Endothelial cell (in vitro differentiated cells): ENCODE measurements at regions not wholly inside any gene's neighbourhood (a gene's known extent, or its start where the extent isn't known, plus 50 kb on each side); places are given as distances from the start of the nearest gene placed in this dataset.

ENCODE experiments used
- DNase-seq: peaks from one replicate; pipeline ENCODE4 v3.0.0; 2021; ENCODE audit warnings: low spot score
- H3K27ac Mint-ChIP-seq: one replicate; pipeline ENCODE4 v1.8.0; 2021; ENCODE audit warnings: mixed read lengths, inconsistent platforms; ENCODE audit not compliant: unreplicated experiment
- H3K27me3 Mint-ChIP-seq: one replicate; pipeline ENCODE4 v1.8.0; 2021; ENCODE audit warnings: mild to moderate bottlenecking, moderate library complexity, mixed read lengths, inconsistent platforms; ENCODE audit not compliant: unreplicated experiment
- H3K36me3 Mint-ChIP-seq: one replicate; pipeline ENCODE4 v1.8.0; 2021; ENCODE audit warnings: mild to moderate bottlenecking, low read depth, mixed read lengths, inconsistent platforms; ENCODE audit not compliant: unreplicated experiment
- H3K4me1 Mint-ChIP-seq: one replicate; pipeline ENCODE4 v1.8.0; 2021; ENCODE audit warnings: mild to moderate bottlenecking, mixed read lengths, inconsistent platforms; ENCODE audit not compliant: unreplicated experiment
- H3K4me3 Mint-ChIP-seq: one replicate; pipeline ENCODE4 v1.8.0; 2021; ENCODE audit warnings: mild to moderate bottlenecking, mixed read lengths, inconsistent platforms; ENCODE audit not compliant: unreplicated experiment
- H3K9me3 Mint-ChIP-seq: one replicate; pipeline ENCODE4 v1.8.0; 2021; ENCODE audit warnings: mixed read lengths, inconsistent platforms; ENCODE audit not compliant: unreplicated experiment
- TF ChIP-seq, protein P1 (sequence below): fragments of 200-600 bp; sonication (generic); IDR thresholded peaks from one replicate; pipeline ENCODE4 v1.5.0; 2021; ENCODE audit warnings: antibody characterized with exemption; ENCODE audit not compliant: unreplicated experiment

DNA sequence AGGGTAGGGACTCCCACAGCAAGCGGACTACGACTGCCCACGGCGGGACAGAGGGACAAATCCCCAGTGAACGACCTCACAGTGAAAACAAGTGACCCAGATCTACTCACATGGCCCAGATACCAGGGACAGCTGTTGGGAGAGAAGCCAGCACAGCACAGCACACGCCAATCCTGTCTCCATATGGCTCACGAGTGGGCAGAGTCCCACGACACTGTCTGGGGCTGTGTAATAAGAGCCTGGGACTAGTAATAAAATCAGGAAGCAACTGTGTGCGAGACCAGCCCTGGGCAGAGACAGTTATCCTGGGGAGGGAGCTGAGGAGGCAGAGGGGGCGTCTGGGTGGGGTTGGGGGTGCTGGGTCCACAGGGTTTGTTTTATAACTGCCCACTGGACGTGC is 385.0 kb downstream of the CTTN start:
- Mint-ChIP-seq H3K9me3 (no peaks in the 10 kb centered on the region), H3K27me3 (peaks cover under 1% of the 10 kb centered on the region), H3K36me3 (no peaks in the 10 kb centered on the region), H3K4me1 (peaks cover 7% of the 10 kb centered on the region), H3K27ac (no peak overlapping the region), H3K4me3 (no peak overlapping the region)
- no peak for DNase-seq
- TF ChIP-seq, protein P1, sequence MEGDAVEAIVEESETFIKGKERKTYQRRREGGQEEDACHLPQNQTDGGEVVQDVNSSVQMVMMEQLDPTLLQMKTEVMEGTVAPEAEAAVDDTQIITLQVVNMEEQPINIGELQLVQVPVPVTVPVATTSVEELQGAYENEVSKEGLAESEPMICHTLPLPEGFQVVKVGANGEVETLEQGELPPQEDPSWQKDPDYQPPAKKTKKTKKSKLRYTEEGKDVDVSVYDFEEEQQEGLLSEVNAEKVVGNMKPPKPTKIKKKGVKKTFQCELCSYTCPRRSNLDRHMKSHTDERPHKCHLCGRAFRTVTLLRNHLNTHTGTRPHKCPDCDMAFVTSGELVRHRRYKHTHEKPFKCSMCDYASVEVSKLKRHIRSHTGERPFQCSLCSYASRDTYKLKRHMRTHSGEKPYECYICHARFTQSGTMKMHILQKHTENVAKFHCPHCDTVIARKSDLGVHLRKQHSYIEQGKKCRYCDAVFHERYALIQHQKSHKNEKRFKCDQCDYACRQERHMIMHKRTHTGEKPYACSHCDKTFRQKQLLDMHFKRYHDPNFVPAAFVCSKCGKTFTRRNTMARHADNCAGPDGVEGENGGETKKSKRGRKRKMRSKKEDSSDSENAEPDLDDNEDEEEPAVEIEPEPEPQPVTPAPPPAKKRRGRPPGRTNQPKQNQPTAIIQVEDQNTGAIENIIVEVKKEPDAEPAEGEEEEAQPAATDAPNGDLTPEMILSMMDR: no peak

DNA sequence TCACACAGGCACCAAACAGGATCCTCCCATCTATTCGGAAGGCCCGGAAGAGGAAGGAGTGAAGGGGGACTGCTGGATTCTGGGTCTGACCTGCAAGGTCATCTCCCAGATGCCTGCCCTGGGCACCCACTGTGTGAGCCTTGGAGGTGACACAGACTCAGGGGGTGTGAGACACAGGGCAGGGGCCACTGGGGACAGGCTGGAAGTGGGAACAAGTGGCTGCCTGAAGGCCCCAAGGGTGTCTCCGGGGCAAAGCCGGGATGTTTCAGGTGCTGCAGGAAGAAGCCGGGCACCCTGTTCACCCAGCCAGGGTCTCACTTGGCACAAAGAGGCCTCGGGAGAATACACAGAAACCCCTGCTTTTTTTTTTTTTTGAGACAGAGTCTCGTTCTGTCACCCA is 385.5 kb downstream of the CTTN start:
- no peak overlapping the region for H3K4me3 Mint-ChIP-seq
- no peaks in the 10 kb centered on the region for H3K36me3 Mint-ChIP-seq
- H3K27ac Mint-ChIP-seq: no peak overlapping the region
- H3K9me3 Mint-ChIP-seq: no peaks in the 10 kb centered on the region
- peaks cover 2% of the 10 kb centered on the region for H3K4me1 Mint-ChIP-seq
- no peaks in the 10 kb centered on the region for H3K27me3 Mint-ChIP-seq
- no peak for DNase-seq
- TF ChIP-seq, protein P1: no peak

DNA sequence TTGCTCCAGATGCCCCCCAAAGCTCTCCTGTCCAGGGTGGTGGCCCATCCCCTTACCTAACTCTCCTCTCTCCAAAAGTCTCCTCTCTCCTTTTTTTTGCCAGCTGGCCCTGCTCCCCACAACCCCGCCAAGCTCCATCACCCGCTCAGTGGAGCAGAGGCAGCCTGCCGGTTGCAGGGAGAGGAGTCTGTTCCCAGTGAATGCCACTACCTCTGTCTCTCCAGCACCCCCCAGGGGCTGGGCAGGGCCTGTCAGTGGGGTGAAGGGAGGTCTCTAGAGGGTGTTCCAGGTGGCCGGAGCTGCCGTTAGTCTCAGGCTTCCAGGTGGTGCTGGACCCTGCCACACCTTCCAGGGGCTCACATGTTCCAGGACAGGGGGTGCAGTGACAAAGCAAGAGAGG is 387.0 kb downstream of the CTTN start:
- no peak for DNase-seq
- H3K9me3 Mint-ChIP-seq: no peaks in the 10 kb centered on the region
- H3K4me3 Mint-ChIP-seq: no peak overlapping the region
- no peaks in the 10 kb centered on the region for H3K27me3 Mint-ChIP-seq
- no peaks in the 10 kb centered on the region for H3K4me1 Mint-ChIP-seq
- TF ChIP-seq, protein P1: no peak
- H3K27ac Mint-ChIP-seq: no peak overlapping the region
- H3K36me3 Mint-ChIP-seq: no peaks in the 10 kb centered on the region

DNA sequence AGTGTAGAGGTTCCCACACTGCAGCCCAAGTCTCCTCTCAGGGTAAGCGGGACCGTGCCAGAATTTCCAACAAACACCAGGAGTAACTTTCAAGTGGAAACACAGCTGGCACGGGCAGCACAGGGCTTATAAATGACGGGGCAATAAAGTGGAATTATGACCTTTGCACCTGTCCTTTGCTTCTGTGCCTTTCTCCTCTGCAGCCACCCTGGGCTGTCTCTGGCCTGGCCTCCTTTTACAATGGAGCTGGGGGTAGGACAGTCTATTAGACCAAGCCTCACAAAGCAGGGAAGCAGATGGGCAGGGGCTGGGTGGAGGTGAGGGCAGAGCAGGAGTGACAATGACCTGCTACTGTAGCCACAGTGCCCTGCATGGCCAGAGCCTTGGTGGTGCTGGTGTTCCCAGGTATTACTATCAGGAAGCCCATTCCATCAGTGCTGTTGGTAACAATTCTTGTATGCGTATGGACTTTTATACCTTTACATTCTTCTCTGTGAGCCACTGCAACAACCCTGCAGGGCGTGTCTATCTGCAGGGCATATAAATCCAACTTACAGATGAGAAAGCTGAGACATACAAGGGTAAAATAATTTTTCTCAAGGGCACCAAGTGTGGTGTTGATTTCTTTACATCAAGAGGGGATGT is 387.8 kb downstream of the CTTN start:
- Mint-ChIP-seq H3K4me3 (no peak overlapping the region), H3K4me1 (no peaks in the 10 kb centered on the region), H3K36me3 (peaks cover 1% of the 10 kb centered on the region), H3K27me3 (no peaks in the 10 kb centered on the region), H3K27ac (no peak overlapping the region), H3K9me3 (no peaks in the 10 kb centered on the region)
- TF ChIP-seq, protein P1: no peak
- no peak for DNase-seq

DNA sequence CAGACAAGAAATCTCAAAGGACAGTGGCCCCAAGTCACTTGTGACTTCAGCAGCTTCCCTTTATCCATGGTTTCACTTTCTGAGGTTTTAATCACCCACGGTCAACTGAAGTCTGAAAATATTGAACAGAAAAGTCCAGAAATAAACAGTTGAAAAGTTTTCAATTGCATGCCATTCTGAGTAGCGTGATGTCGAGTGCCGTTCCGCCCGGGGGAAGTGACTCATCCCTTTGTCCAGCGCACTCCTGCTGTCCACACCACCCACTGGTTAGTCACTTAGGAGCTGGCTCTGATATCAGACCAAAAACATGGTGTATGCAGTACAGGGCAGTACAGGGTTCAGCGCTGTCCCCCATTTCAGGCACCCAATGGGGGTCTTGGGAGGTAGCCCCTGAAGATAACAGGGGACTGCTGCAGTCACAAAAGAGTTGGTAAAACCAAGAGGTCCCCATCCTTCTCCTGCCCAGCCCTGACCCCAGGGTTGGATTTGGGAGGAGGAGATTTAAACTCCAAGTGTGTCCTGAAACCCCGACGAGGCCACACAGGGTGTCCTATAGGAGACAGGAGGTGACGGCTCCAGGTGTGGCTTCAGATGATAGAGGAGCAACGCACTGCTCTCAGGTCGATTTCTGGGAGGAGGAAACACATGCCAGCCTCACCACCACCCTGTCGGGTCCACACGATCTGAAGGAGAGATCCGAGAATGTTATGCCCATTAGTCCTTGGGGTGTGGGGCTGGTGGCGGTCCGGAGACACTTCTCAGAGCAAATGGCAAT is 390.1 kb downstream of the CTTN start:
- Mint-ChIP-seq H3K36me3 (peaks cover 21% of the 10 kb centered on the region), H3K9me3 (no peaks in the 10 kb centered on the region), H3K27me3 (peaks cover 2% of the 10 kb centered on the region), H3K4me3 (no peak overlapping the region), H3K27ac (no peak overlapping the region), H3K4me1 (no peaks in the 10 kb centered on the region)
- no peak for DNase-seq
- TF ChIP-seq, protein P1: no peak
